Vagina (tissue), 2 donors: ENCODE measurements at regions not wholly inside any gene's neighbourhood (a gene's known extent, or its start where the extent isn't known, plus 50 kb on each side); places are given as distances from the start of the nearest gene placed in this dataset.

Experiments
- DNase-seq, 2 donors: peaks; one replicate each; pipeline ENCODE4 v3.0.0-alpha.2; 2017; ENCODE audit errors: extremely low spot score in 2 of 2
- H3K27ac ChIP-seq: fragments of 200-600 bp; sonication (generic); one replicate; pipeline ENCODE4 v1.5.1; 2019
- H3K27me3 ChIP-seq: fragments of 200-600 bp; sonication (generic); one replicate; pipeline ENCODE4 v1.5.1; 2019
- H3K36me3 ChIP-seq, 2 donors: fragments of 200-600 bp; sonication (generic); one replicate each; pipeline ENCODE4 v1.5.1; 2017 to 2019
- H3K4me1 ChIP-seq: fragments of 200-600 bp; sonication (generic); one replicate; pipeline ENCODE4 v1.5.1; 2019
- H3K4me3 ChIP-seq, 2 donors: fragments of 200-600 bp; sonication (generic); 1 replicate in 1 of 2; 2 replicates in 1 of 2; pipeline ENCODE4 v1.5.1; 2016 to 2019
- H3K9me3 ChIP-seq: fragments of 200-600 bp; sonication (generic); one replicate; pipeline ENCODE4 v1.5.1; 2019
- POLR2A ChIP-seq, 2 donors: fragments of 450-650 bp; IDR thresholded peaks; one replicate each; pipeline ENCODE4 v1.6.1; 2017; ENCODE audit warnings: antibody characterized with exemption in 2 of 2, mild to moderate bottlenecking in 2 of 2, moderate library complexity in 2 of 2
- POLR2AphosphoS5 ChIP-seq, 2 donors: sonication (generic); formaldehyde crosslinking; IDR thresholded peaks; one replicate each; pipeline ENCODE4 v1.9.0; 2017; ENCODE audit warnings: antibody characterized with exemption in 2 of 2, mild to moderate bottlenecking in 2 of 2, low read depth in 1 of 2; ENCODE audit not compliant: insufficient read depth in 1 of 2
- intact Hi-C: fragments of 100-400 bp; cut with DNase I; formaldehyde crosslinking; loops from one replicate; pipeline ENCODE4 v1.15.1; 2023
- TF ChIP-seq, protein P1 (sequence below), 3 experiments: fragments of 450-650 bp in 2 of 3; fragments of 200-600 bp in 1 of 3; sonication (generic) in 1 of 3; IDR thresholded peaks; one replicate each; pipeline ENCODE4 v1.5.1; 2017 to 2019; ENCODE audit warnings: antibody characterized with exemption in 3 of 3, mild to moderate bottlenecking in 2 of 3, moderate library complexity in 2 of 3

DNA sequence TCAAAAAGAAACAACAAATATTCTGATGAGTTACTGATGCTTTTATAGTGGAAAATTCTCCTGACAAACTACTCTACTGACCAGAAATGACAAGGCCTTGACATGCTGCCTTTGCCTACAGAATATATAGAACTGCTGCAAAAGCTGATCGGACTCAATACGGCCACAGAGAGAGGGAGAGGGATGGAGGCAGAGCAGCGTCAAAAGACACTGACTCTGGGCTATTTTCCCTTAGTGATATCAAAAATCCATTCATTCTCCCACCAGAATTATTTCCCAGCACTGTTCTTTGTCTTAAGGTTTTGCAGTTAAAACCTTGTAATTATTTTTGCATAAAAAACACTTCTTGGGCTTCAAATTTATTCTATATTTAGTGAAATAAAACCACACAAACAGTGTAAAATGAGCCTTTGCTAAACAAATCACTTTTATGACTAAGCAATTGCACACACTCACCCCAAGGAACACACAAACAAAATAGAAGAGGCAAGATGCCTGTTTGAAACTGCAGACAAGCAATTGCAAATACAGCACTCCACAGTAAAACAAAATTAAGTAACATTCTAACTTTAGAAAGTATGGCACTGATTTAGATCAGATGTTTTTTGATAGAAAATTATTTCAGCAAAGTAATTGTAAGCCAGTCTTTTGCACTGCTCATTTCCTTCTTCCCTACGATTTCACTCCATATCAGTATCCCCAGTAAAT lies 1036.4 kb downstream of the ADGRL2 start:
- no peak overlapping the region for H3K4me3 ChIP-seq
- no peaks in the 10 kb centered on the region for H3K9me3 ChIP-seq
- H3K4me1 ChIP-seq = peaks cover 12% of the 10 kb centered on the region
- H3K27ac ChIP-seq = no peak overlapping the region
- TF ChIP-seq POLR2AphosphoS5 (IDR thresholded peaks at IDR 0.05; ENCODE audit: insufficient read depth in 1 of 2, low read depth in 1 of 2) (no peak), POLR2A (IDR thresholded peaks at IDR 0.05) (no peak)
- TF ChIP-seq, protein P1, sequence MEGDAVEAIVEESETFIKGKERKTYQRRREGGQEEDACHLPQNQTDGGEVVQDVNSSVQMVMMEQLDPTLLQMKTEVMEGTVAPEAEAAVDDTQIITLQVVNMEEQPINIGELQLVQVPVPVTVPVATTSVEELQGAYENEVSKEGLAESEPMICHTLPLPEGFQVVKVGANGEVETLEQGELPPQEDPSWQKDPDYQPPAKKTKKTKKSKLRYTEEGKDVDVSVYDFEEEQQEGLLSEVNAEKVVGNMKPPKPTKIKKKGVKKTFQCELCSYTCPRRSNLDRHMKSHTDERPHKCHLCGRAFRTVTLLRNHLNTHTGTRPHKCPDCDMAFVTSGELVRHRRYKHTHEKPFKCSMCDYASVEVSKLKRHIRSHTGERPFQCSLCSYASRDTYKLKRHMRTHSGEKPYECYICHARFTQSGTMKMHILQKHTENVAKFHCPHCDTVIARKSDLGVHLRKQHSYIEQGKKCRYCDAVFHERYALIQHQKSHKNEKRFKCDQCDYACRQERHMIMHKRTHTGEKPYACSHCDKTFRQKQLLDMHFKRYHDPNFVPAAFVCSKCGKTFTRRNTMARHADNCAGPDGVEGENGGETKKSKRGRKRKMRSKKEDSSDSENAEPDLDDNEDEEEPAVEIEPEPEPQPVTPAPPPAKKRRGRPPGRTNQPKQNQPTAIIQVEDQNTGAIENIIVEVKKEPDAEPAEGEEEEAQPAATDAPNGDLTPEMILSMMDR (IDR thresholded peaks at IDR 0.05) = no peak
- intact Hi-C loops = no loop called here
- H3K36me3 ChIP-seq = no peaks in the 10 kb centered on the region
- no peaks in the 10 kb centered on the region for H3K27me3 ChIP-seq
- DNase-seq = no peak

DNA sequence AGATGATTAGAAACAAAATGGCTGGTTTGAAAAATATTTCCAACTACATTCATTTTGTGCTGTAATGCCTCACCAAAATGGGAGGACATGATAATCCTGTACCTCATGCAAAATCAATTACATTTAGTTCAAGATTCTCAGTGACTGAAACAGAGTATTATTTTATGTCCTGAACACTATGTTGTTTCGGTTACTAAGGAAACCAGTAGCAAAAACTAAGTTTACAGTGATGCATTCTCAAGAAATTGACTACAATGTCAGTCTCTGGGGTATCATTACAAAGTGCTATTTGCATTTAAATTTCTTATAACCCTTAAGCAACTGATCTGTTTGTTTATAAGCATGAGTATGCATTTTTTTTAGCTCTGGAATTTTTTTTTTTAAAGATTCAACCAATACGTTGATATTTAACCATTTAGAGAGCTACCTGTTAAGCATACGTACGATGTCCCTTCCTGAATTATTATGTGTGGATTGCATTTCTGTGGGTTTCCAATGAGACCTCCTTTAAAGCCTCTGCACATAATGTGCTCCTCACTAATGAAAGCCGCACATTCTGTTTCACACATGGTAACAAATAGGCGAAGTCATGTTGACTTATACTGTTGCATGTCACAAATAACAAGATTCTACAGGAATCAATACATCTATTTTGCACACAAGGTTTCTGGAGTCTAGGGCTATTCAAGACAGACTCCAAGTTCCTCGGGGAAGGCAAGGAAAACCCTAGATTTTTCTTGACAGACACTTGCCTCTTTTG lies 1035.7 kb downstream of the ADGRL2 start:
- H3K27ac ChIP-seq = no peak overlapping the region
- H3K27me3 ChIP-seq = no peaks in the 10 kb centered on the region
- TF ChIP-seq POLR2AphosphoS5 (IDR thresholded peaks at IDR 0.05; ENCODE audit: insufficient read depth in 1 of 2, low read depth in 1 of 2) (no peak), POLR2A (IDR thresholded peaks at IDR 0.05) (no peak)
- TF ChIP-seq, protein P1 (IDR thresholded peaks at IDR 0.05) = no peak
- intact Hi-C loops = no loop called here
- no peak overlapping the region for H3K4me3 ChIP-seq
- no peaks in the 10 kb centered on the region for H3K36me3 ChIP-seq
- peaks cover 12% of the 10 kb centered on the region for H3K4me1 ChIP-seq
- DNase-seq = no peak
- H3K9me3 ChIP-seq = no peaks in the 10 kb centered on the region

DNA sequence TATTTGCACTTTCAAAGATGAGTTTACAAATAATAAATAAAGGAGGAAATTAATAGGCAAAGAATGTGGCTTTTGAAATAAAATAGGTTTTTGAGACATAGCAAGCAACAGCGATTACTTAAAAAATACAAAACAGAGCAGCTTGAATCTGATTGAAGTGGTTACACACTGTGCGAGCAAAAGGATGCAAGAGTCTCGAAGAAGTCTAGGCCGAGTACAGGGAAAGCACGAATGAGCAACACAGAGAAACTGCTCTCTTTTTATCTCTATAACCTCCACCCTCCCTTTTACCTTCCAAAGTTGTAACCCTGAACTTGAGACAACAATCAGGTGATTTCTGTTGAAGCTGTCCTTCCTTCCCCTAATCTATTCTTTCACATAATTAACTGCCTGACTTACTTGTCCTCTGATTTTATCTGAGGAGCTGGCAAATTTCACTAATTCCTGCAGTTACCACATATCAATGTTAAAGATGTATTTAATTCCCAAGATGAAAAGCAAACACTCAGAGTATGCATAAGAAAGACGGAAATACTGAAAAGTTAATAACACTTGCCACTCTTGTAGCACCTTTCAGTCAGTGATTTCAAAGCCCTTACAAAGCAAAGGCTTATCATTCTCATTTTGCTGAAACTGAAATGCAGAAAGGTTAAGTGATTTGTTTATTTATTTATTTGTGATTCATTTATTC lies 1030.1 kb downstream of the ADGRL2 start:
- no peak overlapping the region for H3K27ac ChIP-seq
- DNase-seq = no peak
- H3K9me3 ChIP-seq = no peaks in the 10 kb centered on the region
- intact Hi-C loops = no loop called here
- H3K4me1 ChIP-seq = no peaks in the 10 kb centered on the region
- H3K27me3 ChIP-seq = no peaks in the 10 kb centered on the region
- no peaks in the 10 kb centered on the region for H3K36me3 ChIP-seq
- H3K4me3 ChIP-seq = no peak overlapping the region
- TF ChIP-seq, protein P1 (IDR thresholded peaks at IDR 0.05) = no peak

DNA sequence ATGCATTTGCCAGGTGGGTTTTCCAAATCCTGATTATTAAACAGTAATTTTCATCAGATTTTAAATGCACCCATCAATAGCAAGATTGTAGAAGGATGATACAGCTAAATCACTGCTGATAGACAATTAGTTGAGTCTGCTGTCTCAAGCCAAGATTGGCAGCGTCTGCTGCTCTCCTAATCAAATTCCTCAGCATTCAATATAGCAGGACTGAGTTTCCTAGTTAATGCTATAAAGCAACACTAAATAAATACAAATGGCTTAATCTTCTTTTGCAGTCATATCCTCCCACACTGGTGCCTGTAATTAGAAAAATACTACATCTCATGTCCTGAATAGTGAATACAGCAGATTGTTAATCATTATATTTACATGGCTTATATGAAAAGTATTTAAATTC lies 1028.8 kb downstream of the ADGRL2 start:
- Histone ChIP-seq H3K9me3 (no peaks in the 10 kb centered on the region), H3K27me3 (no peaks in the 10 kb centered on the region), H3K27ac (no peak overlapping the region), H3K4me1 (no peaks in the 10 kb centered on the region), H3K36me3 (no peaks in the 10 kb centered on the region), H3K4me3 (no peak overlapping the region)
- TF ChIP-seq POLR2AphosphoS5 (IDR thresholded peaks at IDR 0.05; ENCODE audit: insufficient read depth in 1 of 2, low read depth in 1 of 2) (no peak), POLR2A (IDR thresholded peaks at IDR 0.05) (no peak)
- TF ChIP-seq, protein P1 (IDR thresholded peaks at IDR 0.05) = no peak
- intact Hi-C loops = no loop called here
- DNase-seq = no peak
